Transverse colon (tissue), 3 donors: ENCODE measurements at regions not wholly inside any gene's neighbourhood (a gene's known extent, or its start where the extent isn't known, plus 50 kb on each side); places are given as distances from the start of the nearest gene placed in this dataset.

Source experiments
- POLR2A ChIP-seq: fragments of 450-650 bp; IDR thresholded peaks from one replicate; pipeline ENCODE4 v1.6.1; 2016; ENCODE audit warnings: antibody characterized with exemption, mild to moderate bottlenecking, moderate library complexity
- TF ChIP-seq, protein P1 (sequence below), 5 experiments: fragments of 200-600 bp in 3 of 5; fragments of 450-650 bp in 2 of 5; sonication (generic) in 3 of 5; IDR thresholded peaks; 1 replicate in 2 of 5; 2 replicates in 3 of 5; pipeline ENCODE4 v1.5.1; 2016 to 2017; ENCODE audit warnings: antibody characterized with exemption in 5 of 5, inconsistent platforms in 3 of 5, mild to moderate bottlenecking in 2 of 5, moderate library complexity in 1 of 5

DNA sequence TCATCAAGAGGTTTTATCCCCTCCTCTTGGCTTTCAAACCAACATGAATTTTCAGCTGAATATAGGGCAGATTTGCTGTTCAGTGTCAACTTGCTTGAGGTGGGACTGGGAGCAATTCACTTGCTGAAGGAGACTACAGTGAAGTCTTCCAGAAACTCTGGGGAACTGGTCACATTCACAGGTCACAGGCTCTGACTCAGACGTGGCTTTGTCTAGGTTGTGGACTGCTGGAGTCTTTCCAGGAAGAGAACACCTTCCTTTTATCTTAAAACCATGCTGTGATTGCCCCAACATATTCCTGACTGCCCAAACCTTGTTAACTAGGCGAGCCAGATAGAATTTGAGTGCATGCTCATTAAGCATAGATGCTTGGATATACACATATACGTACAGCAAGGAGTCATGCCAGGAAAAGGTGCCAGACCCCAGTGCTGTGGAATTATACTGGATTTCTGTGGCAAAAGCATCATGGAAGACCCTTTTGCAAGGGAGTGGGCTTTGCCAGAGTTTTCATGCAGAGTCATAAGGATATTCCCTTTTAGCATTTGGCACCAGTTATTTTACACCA lies 399.1 kb upstream of the TBL1XR1 start:
- TF ChIP-seq POLR2A = no peak
- TF ChIP-seq, protein P1, sequence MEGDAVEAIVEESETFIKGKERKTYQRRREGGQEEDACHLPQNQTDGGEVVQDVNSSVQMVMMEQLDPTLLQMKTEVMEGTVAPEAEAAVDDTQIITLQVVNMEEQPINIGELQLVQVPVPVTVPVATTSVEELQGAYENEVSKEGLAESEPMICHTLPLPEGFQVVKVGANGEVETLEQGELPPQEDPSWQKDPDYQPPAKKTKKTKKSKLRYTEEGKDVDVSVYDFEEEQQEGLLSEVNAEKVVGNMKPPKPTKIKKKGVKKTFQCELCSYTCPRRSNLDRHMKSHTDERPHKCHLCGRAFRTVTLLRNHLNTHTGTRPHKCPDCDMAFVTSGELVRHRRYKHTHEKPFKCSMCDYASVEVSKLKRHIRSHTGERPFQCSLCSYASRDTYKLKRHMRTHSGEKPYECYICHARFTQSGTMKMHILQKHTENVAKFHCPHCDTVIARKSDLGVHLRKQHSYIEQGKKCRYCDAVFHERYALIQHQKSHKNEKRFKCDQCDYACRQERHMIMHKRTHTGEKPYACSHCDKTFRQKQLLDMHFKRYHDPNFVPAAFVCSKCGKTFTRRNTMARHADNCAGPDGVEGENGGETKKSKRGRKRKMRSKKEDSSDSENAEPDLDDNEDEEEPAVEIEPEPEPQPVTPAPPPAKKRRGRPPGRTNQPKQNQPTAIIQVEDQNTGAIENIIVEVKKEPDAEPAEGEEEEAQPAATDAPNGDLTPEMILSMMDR (IDR thresholded peaks at IDR 0.05) = no peak
